ENCODE measurements at regions not wholly inside any gene's neighbourhood (a gene's known extent, or its start where the extent isn't known, plus 50 kb on each side); places are given as distances from the start of the nearest gene placed in this dataset.

GRCh38 chr1:208844158-208844557 lies 600.0 kb upstream of the PLXNA2 start:
- DNase-seq (ENCODE audit: low spot score) = no peak
- H3K4me3 Mint-ChIP-seq (ENCODE audit: unreplicated experiment) = no peak overlapping the region
- no peaks in the 10 kb centered on the region for H3K9me3 Mint-ChIP-seq (ENCODE audit: low read depth)
- H3K27ac Mint-ChIP-seq (ENCODE audit: unreplicated experiment) = no peak overlapping the region
- H3K36me3 Mint-ChIP-seq (ENCODE audit: low read depth) = no peaks in the 10 kb centered on the region
- peaks cover 4% of the 10 kb centered on the region for H3K4me1 Mint-ChIP-seq (ENCODE audit: low read depth)
- H3K27me3 Mint-ChIP-seq (ENCODE audit: low read depth) = peaks cover 7% of the 10 kb centered on the region
- TF ChIP-seq, protein P1, sequence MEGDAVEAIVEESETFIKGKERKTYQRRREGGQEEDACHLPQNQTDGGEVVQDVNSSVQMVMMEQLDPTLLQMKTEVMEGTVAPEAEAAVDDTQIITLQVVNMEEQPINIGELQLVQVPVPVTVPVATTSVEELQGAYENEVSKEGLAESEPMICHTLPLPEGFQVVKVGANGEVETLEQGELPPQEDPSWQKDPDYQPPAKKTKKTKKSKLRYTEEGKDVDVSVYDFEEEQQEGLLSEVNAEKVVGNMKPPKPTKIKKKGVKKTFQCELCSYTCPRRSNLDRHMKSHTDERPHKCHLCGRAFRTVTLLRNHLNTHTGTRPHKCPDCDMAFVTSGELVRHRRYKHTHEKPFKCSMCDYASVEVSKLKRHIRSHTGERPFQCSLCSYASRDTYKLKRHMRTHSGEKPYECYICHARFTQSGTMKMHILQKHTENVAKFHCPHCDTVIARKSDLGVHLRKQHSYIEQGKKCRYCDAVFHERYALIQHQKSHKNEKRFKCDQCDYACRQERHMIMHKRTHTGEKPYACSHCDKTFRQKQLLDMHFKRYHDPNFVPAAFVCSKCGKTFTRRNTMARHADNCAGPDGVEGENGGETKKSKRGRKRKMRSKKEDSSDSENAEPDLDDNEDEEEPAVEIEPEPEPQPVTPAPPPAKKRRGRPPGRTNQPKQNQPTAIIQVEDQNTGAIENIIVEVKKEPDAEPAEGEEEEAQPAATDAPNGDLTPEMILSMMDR (IDR thresholded peaks at IDR 0.05) = no peak

- TF ChIP-seq, protein P1 (IDR thresholded peaks at IDR 0.05) = no peak
- Mint-ChIP-seq H3K4me1 (ENCODE audit: low read depth) (peaks cover 8% of the 10 kb centered on the region), H3K27me3 (ENCODE audit: low read depth) (peaks cover 12% of the 10 kb centered on the region), H3K36me3 (ENCODE audit: low read depth) (no peaks in the 10 kb centered on the region), H3K4me3 (ENCODE audit: unreplicated experiment) (no peak overlapping the region), H3K9me3 (ENCODE audit: low read depth) (no peaks in the 10 kb centered on the region), H3K27ac (ENCODE audit: unreplicated experiment) (no peak overlapping the region)
- no peak for DNase-seq (ENCODE audit: low spot score)
These were observed 604.7 kb upstream of the PLXNA2 start for GRCh38 chr1:208848854-208849253.

DNA sequence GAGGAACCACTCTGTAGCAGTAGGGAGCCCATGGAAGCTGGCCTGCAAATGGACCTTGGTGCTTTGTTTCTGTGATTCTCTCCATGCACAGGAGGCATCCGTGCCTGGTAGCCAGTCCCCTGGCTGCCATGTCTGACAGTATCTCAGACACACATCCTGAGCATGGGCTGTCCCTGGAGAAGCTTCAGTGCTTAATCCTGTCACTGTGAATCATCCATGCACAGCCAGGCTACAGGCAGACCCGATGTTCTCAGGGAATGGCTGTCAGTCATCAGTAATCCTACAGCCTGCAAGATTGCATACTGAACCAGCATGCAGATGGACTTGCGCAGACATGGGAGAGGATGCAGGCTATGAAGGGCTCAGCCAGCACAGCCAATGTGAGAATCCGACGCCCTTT lies 606.3 kb upstream of the PLXNA2 start:
- Mint-ChIP-seq H3K27ac (ENCODE audit: unreplicated experiment) (no peak overlapping the region), H3K36me3 (ENCODE audit: low read depth) (no peaks in the 10 kb centered on the region), H3K4me1 (ENCODE audit: low read depth) (peaks cover 8% of the 10 kb centered on the region), H3K4me3 (ENCODE audit: unreplicated experiment) (no peak overlapping the region), H3K9me3 (ENCODE audit: low read depth) (no peaks in the 10 kb centered on the region), H3K27me3 (ENCODE audit: low read depth) (peaks cover 14% of the 10 kb centered on the region)
- DNase-seq (ENCODE audit: low spot score) = no peak
- TF ChIP-seq, protein P1 (IDR thresholded peaks at IDR 0.05) = no peak

- peaks cover 14% of the 10 kb centered on the region for H3K27me3 Mint-ChIP-seq (ENCODE audit: low read depth)
- no peak overlapping the region for H3K27ac Mint-ChIP-seq (ENCODE audit: unreplicated experiment)
- H3K9me3 Mint-ChIP-seq (ENCODE audit: low read depth) = no peaks in the 10 kb centered on the region
These were observed 607.2 kb upstream of the PLXNA2 start for GRCh38 chr1:208851366-208851765.

DNA sequence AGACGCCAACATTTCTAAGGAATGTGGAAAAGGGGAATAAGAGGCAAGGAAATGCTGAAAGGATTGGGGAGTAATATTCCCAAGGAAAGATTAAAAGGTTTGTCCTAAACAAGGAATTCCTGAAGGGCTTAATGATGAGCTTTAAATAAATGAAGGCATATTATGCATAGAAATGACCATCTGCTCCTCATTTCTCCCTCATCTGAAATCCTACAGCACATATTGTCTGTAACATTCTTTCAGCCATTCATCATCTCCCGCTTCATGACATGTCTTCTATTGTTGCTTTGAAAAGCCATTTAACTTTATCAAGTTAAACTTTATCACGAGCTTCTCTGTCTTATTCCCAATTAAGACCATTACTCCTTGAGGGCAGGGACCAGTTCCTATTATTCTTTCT lies 608.7 kb upstream of the PLXNA2 start:
- H3K9me3 Mint-ChIP-seq (ENCODE audit: low read depth) = no peaks in the 10 kb centered on the region
- DNase-seq (ENCODE audit: low spot score) = no peak
- peaks cover 8% of the 10 kb centered on the region for H3K4me1 Mint-ChIP-seq (ENCODE audit: low read depth)
- TF ChIP-seq, protein P1 (IDR thresholded peaks at IDR 0.05) = no peak
- no peaks in the 10 kb centered on the region for H3K36me3 Mint-ChIP-seq (ENCODE audit: low read depth)
- peaks cover 17% of the 10 kb centered on the region for H3K27me3 Mint-ChIP-seq (ENCODE audit: low read depth)
- H3K27ac Mint-ChIP-seq (ENCODE audit: unreplicated experiment) = no peak overlapping the region
- H3K4me3 Mint-ChIP-seq (ENCODE audit: unreplicated experiment) = no peak overlapping the region

More at GRCh38 chr1:208851366-208851765, 607.2 kb upstream of the PLXNA2 start:
- TF ChIP-seq, protein P1 (IDR thresholded peaks at IDR 0.05) = no peak
- Mint-ChIP-seq H3K4me3 (ENCODE audit: unreplicated experiment) (no peak overlapping the region), H3K4me1 (ENCODE audit: low read depth) (peaks cover 8% of the 10 kb centered on the region), H3K36me3 (ENCODE audit: low read depth) (no peaks in the 10 kb centered on the region)
- no peak for DNase-seq (ENCODE audit: low spot score)
